ENCODE measurements at regions not wholly inside any gene's neighbourhood (a gene's known extent, or its start where the extent isn't known, plus 50 kb on each side); places are given as distances from the start of the nearest gene placed in this dataset.

DNA sequence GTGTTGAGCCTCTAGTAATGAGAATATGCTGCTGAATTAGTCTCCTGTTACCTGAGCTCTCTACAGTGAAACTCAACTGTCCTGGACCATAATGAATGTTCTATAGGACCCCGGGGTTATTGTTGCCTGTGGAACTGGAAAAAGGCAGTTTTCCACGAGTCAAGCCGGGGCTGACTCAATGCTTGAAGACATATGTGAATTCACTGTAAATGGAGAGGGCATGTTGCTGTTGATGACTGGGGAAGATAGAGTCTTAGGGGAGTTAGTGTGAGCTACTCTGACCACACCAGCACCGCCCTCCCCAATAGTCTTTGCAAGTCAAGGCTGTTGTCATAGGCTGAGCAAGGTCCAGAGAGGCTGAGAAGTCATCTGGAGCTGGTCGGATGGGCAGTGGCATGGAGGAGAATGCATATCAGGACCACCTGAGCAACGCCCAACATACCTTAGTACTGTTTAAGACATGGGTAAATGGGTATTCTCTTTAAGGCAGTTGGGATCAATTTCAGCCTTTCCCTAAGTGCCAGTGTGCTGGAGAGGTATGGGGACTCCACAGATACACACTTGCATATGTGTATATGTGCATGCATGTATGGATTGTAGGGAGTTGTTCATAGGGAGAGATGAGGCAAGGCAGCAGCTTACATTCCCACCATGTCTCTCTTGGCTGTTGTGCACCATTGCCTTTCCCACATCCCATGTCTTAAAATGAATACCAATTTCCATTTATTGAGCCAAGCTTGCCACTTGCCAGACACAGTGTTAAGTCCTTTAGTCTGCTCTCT, 230.1 kb upstream of the NAV2 start:
- ATAC-seq (ENCODE audit: insufficient read depth, low FRiP score) (no peak), DNase-seq (no peak)
- Histone ChIP-seq H3K9me3 (ENCODE audit: control insufficient read depth in 4 of 4, insufficient read depth in 3 of 4, low read length in 3 of 4) (peaks cover 0 to 1% (median 0%) of the 10 kb centered on the region in 4 donors), H3K4me1 (ENCODE audit: control insufficient read depth in 5 of 5, insufficient read depth in 5 of 5, low read length in 5 of 5) (no peaks in the 10 kb centered on the region), H3K36me3 (ENCODE audit: control insufficient read depth in 4 of 4, insufficient read depth in 4 of 4, low read length in 4 of 4) (no peaks in the 10 kb centered on the region), H3K4me3 (no peak overlapping the region), H3K9ac (ENCODE audit: insufficient read depth in 1 of 2, low read length in 2 of 2) (no peak overlapping the region), H3K27me3 (ENCODE audit: control insufficient read depth in 3 of 3, insufficient read depth in 3 of 3, low read length in 2 of 3) (peaks cover 0 to 32% (median 22%) of the 10 kb centered on the region in 3 donors), H3K27ac (ENCODE audit: low read depth in 1 of 2, low read length in 1 of 2) (no peak overlapping the region)
- TF ChIP-seq, protein P1, sequence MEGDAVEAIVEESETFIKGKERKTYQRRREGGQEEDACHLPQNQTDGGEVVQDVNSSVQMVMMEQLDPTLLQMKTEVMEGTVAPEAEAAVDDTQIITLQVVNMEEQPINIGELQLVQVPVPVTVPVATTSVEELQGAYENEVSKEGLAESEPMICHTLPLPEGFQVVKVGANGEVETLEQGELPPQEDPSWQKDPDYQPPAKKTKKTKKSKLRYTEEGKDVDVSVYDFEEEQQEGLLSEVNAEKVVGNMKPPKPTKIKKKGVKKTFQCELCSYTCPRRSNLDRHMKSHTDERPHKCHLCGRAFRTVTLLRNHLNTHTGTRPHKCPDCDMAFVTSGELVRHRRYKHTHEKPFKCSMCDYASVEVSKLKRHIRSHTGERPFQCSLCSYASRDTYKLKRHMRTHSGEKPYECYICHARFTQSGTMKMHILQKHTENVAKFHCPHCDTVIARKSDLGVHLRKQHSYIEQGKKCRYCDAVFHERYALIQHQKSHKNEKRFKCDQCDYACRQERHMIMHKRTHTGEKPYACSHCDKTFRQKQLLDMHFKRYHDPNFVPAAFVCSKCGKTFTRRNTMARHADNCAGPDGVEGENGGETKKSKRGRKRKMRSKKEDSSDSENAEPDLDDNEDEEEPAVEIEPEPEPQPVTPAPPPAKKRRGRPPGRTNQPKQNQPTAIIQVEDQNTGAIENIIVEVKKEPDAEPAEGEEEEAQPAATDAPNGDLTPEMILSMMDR (IDR thresholded peaks at IDR 0.05; ENCODE audit: control extremely low read depth, extremely low read depth): no peak
- WGBS, 2 donors: 80 to 89% methylated on average over 6 of the region's 6 CpGs

DNA sequence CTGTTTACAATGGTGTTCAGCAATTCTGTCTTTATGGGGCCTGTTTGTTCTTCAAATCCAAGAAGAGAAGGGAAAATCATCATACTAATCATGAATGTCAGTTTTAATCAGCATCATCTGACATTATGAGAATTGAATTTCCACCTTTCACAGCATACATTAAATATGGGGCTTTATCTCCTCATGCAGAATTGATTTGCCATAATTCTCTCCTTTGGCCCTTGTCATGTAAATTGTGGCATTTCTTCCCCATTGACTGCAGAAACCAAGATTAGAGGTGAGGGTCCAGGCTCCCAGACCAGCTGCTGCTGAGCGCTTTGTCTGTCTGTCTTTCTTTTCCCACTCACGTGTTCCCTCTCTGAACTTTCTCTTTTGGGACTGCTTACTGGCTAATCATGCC, 232.1 kb upstream of the NAV2 start:
- WGBS, 2 donors: 87 to 90% methylated on average over 2 of the region's 2 CpGs
- no peaks in the 10 kb centered on the region for H3K9me3 ChIP-seq (ENCODE audit: control insufficient read depth in 4 of 4, insufficient read depth in 3 of 4, low read length in 3 of 4)
- H3K27ac ChIP-seq (ENCODE audit: low read depth in 1 of 2, low read length in 1 of 2): no peak overlapping the region
- H3K4me3 ChIP-seq: no peak overlapping the region
- no peak for DNase-seq
- H3K4me1 ChIP-seq (ENCODE audit: control insufficient read depth in 5 of 5, insufficient read depth in 5 of 5, low read length in 5 of 5): no peaks in the 10 kb centered on the region
- H3K27me3 ChIP-seq (ENCODE audit: control insufficient read depth in 3 of 3, insufficient read depth in 3 of 3, low read length in 2 of 3): peaks cover 0 to 32% (median 24%) of the 10 kb centered on the region in 3 donors
- TF ChIP-seq, protein P1 (IDR thresholded peaks at IDR 0.05; ENCODE audit: control extremely low read depth, extremely low read depth): no peak
- ATAC-seq (ENCODE audit: insufficient read depth, low FRiP score): no peak
- H3K9ac ChIP-seq (ENCODE audit: insufficient read depth in 1 of 2, low read length in 2 of 2): no peak overlapping the region
- H3K36me3 ChIP-seq (ENCODE audit: control insufficient read depth in 4 of 4, insufficient read depth in 4 of 4, low read length in 4 of 4): no peaks in the 10 kb centered on the region

DNA sequence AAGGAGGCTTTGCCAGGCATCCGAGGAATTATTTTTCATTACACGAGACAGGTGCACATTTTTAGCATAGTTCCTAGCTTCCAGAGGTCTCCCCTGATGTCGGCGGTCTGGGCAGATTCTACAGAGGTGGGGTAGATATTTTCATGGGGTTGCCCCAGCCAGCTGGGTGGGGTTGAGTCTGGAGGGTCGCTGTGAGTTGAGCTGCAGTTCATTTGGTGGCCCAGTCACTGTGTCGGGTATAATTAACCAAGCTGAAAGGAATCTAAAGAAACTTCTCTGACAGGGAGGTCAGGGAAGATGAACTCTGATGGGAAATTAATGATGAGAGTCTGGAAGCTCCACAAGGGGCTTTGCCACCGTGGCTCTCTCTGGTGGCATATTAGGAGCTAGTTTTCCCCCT, 233.7 kb upstream of the NAV2 start:
- no peaks in the 10 kb centered on the region for H3K36me3 ChIP-seq (ENCODE audit: control insufficient read depth in 4 of 4, insufficient read depth in 4 of 4, low read length in 4 of 4)
- H3K4me3 ChIP-seq: no peak overlapping the region
- WGBS, 2 donors: 58 to 71% methylated on average over 7 of the region's 7 CpGs
- no peak overlapping the region for H3K27ac ChIP-seq (ENCODE audit: low read depth in 1 of 2, low read length in 1 of 2)
- TF ChIP-seq, protein P1 (IDR thresholded peaks at IDR 0.05; ENCODE audit: control extremely low read depth, extremely low read depth): no peak
- H3K4me1 ChIP-seq (ENCODE audit: control insufficient read depth in 5 of 5, insufficient read depth in 5 of 5, low read length in 5 of 5): no peaks in the 10 kb centered on the region
- peaks cover 0 to 30% (median 21%) of the 10 kb centered on the region in 3 donors for H3K27me3 ChIP-seq (ENCODE audit: control insufficient read depth in 3 of 3, insufficient read depth in 3 of 3, low read length in 2 of 3)
- ATAC-seq (ENCODE audit: insufficient read depth, low FRiP score) (no peak), DNase-seq (no peak)
- H3K9me3 ChIP-seq (ENCODE audit: control insufficient read depth in 4 of 4, insufficient read depth in 3 of 4, low read length in 3 of 4): no peaks in the 10 kb centered on the region
- H3K9ac ChIP-seq (ENCODE audit: insufficient read depth in 1 of 2, low read length in 2 of 2): no peak overlapping the region

All from lung (tissue), 11 donors.